BLaER1 treated with 17β-estradiol and CSF1 and Interleukin-3, amounts not matched to agents 10 nM and 100 nM (cell line): ENCODE measurements at regions not wholly inside any gene's neighbourhood (a gene's known extent, or its start where the extent isn't known, plus 50 kb on each side); places are given as distances from the start of the nearest gene placed in this dataset.

Experiments used
- H3K27ac ChIP-seq, 11 experiments: shearing (Covaris generic); formaldehyde crosslinking; 2 replicates each; pipeline ENCODE4 v1.8.1; 2022
- H3K27me3 ChIP-seq, 11 experiments: shearing (Covaris generic); formaldehyde crosslinking; 2 replicates each; pipeline ENCODE4 v1.8.1; 2022
- H3K36me3 ChIP-seq, 11 experiments: shearing (Covaris generic); formaldehyde crosslinking; 2 replicates each; pipeline ENCODE4 v1.8.1; 2022
- H3K4me1 ChIP-seq, 10 experiments: shearing (Covaris generic); formaldehyde crosslinking; 2 replicates each; pipeline ENCODE4 v1.8.1; 2022
- H3K4me2 ChIP-seq, 11 experiments: shearing (Covaris generic); formaldehyde crosslinking; 2 replicates each; pipeline ENCODE4 v1.8.1; 2022
- H3K4me3 ChIP-seq, 10 experiments: shearing (Covaris generic); formaldehyde crosslinking; 2 replicates each; pipeline ENCODE4 v1.8.1; 2022
- H3K9ac ChIP-seq, 11 experiments: shearing (Covaris generic); formaldehyde crosslinking; 2 replicates each; pipeline ENCODE4 v1.8.1; 2022
- H3K9me3 ChIP-seq, 11 experiments: shearing (Covaris generic); formaldehyde crosslinking; replicated peaks in 1 of 11; 2 replicates each; pipeline ENCODE4 v1.8.1; 2022
- H4K20me1 ChIP-seq, 11 experiments: shearing (Covaris generic); formaldehyde crosslinking; 2 replicates each; pipeline ENCODE4 v1.8.1; 2022
- Cebpa-rat ChIP-seq, 11 experiments: shearing (Covaris generic); IDR thresholded peaks; 2 replicates each; pipeline ENCODE4 v1.8.1; 2022

DNA sequence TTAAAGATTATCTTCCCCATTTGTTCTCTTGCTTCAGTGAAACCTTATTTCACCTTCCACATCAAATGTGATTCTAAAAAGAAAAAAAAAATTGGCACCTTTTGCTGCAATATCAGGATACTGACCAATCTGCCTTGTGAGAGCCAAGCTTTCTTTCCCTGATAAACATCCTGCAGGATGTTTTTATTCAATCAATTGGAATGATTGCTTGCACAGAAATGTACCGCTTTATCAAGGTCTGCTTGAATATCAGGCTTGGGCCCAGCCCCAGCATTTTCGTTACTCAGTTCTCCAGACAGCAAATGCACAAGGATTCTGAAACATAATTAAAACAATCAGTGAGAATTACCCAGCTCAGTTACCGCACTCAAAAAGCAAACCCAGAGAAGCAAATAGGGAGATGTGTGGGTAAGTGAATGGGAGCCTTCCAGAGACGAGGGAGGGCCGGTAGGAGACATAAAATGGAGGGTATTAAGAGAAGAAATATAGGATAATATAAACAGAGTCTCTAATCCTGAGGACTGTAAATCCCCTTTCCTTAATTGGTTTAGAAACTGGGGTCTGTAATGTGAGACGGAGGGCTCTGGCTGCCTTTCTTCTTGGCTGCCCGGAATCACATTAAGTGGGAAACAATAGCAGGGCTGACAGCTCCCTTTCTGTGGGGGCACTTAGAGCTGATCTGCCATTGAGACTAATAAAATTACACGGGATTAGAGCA lies 291.8 kb downstream of the ICOS start:
- no peak overlapping the region for H3K9ac ChIP-seq
- H3K36me3 ChIP-seq = no peaks in the 10 kb centered on the region
- no peaks in the 10 kb centered on the region; a peak in 1 of 22 replicates for H4K20me1 ChIP-seq
- TF ChIP-seq Cebpa-rat (IDR thresholded peaks at IDR 0.05) = no peak
- no peak overlapping the region for H3K27ac ChIP-seq
- H3K4me1 ChIP-seq = no peaks in the 10 kb centered on the region
- H3K27me3 ChIP-seq = no peaks in the 10 kb centered on the region
- no peak overlapping the region for H3K4me2 ChIP-seq
- peaks cover 0 to 4% (median 0%) of the 10 kb centered on the region in 11 experiments; a peak in 1 of 22 replicates for H3K9me3 ChIP-seq
- no peak overlapping the region for H3K4me3 ChIP-seq

- no peak overlapping the region for H3K27ac ChIP-seq
- peaks cover 0 to 7% (median 0%) of the 10 kb centered on the region in 11 experiments; a peak in 3 of 22 replicates for H3K9me3 ChIP-seq
- TF ChIP-seq Cebpa-rat (IDR thresholded peaks at IDR 0.05) = no peak
- no peak overlapping the region for H3K4me2 ChIP-seq
- no peaks in the 10 kb centered on the region for H4K20me1 ChIP-seq
- H3K36me3 ChIP-seq = no peaks in the 10 kb centered on the region
- no peak overlapping the region for H3K9ac ChIP-seq
- no peak overlapping the region for H3K4me3 ChIP-seq
- H3K27me3 ChIP-seq = no peaks in the 10 kb centered on the region
- no peaks in the 10 kb centered on the region for H3K4me1 ChIP-seq
These were observed 297.7 kb downstream of the ICOS start for GRCh38 chr2:204234248-204234647.

DNA sequence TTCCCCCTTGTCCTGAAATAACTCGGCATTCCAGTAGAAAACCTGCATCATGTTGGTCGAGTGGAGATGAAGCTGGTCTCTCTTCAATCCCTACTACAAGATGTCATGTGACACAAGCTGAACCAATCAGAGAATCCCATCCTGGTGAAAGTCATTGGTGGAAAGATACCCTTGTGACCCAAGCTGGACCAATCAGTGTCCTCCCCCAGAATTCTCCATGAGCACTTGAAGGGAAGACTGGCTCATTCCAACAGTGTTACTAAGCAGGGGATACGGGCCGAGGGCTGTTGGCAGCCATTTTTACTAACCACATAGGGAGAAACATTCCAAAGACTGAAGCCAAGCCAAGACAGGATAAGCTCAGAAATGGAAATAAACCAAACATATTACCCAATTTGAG lies 298.3 kb downstream of the ICOS start:
- H3K36me3 ChIP-seq = no peaks in the 10 kb centered on the region
- no peak overlapping the region for H3K9ac ChIP-seq
- H3K27ac ChIP-seq = no peak overlapping the region
- no peaks in the 10 kb centered on the region for H4K20me1 ChIP-seq
- no peak for TF ChIP-seq Cebpa-rat (IDR thresholded peaks at IDR 0.05)
- H3K4me2 ChIP-seq = no peak overlapping the region
- no peak overlapping the region for H3K4me3 ChIP-seq
- peaks cover 0 to 7% (median 0%) of the 10 kb centered on the region in 11 experiments; a peak in 3 of 22 replicates for H3K9me3 ChIP-seq
- no peaks in the 10 kb centered on the region for H3K4me1 ChIP-seq
- no peaks in the 10 kb centered on the region for H3K27me3 ChIP-seq

DNA sequence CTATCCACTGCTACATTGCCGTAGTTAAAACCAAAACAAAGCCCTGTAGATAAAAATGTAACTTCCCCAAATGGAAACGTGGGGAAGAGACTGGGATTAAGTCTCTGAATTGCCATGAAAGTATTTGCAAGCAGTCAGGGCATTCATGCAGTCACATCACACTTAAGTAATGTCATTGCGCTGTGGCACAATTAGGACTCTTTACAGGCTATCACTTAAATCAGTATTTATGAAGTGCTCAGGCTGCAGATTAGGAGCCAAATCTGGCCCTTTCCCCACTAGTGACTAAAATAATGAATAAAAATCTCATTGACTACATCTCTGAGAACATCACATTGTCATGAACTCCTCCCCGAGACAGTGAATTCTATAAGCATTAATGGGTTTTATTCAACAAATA lies 300.9 kb downstream of the ICOS start:
- Histone ChIP-seq H3K4me2 (no peak overlapping the region), H4K20me1 (no peaks in the 10 kb centered on the region), H3K9me3 (peaks cover 0 to 7% (median 0%) of the 10 kb centered on the region in 11 experiments; a peak in 3 of 22 replicates), H3K9ac (no peak overlapping the region), H3K4me3 (no peak overlapping the region), H3K27ac (no peak overlapping the region), H3K36me3 (no peaks in the 10 kb centered on the region), H3K27me3 (no peaks in the 10 kb centered on the region), H3K4me1 (no peaks in the 10 kb centered on the region)
- TF ChIP-seq Cebpa-rat (IDR thresholded peaks at IDR 0.05) = no peak

DNA sequence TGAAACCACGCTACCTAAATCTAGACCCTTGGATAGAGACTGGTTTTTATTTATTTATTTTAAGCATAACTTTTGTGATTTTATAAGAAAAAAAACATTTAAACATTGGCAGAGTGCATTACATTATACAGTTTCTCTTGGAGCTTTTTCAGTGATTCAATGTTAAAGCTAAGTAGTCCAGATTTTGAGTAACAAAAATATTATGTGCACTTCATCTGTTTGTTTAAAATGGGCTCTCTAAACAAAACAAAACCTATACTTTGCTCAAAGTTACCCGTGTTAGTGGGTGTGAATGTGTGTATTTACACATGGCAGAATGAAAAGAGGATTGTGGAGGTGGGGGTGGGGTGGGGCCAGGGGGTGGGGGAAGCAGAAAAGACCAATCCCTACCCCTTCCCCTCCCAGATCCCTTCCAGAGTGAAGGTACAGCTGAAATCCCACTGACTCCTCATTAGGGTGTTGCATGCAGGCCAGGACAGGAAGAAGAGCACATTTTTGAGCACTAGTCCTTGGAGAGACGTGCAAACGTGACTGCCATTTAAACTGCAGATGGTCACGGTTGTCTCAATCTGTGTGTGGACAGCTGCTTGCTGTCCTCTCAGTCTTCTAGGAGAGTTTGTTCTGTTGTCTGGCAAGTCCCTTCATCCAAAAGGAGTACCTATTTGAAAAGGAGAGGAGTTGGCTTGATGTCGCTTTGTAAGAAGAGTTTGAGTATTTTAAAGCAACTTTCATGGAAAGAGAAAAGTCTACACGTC lies 303.0 kb downstream of the ICOS start:
- Histone ChIP-seq H3K9me3 (peaks cover 0 to 6% (median 0%) of the 10 kb centered on the region in 11 experiments; a peak in 3 of 22 replicates), H3K27ac (no peak overlapping the region), H3K36me3 (no peaks in the 10 kb centered on the region), H4K20me1 (no peaks in the 10 kb centered on the region), H3K9ac (no peak overlapping the region), H3K4me1 (peaks cover 0 to 5% (median 0%) of the 10 kb centered on the region in 10 experiments; a peak in 2 of 20 replicates), H3K4me3 (no peak overlapping the region), H3K4me2 (no peak overlapping the region), H3K27me3 (no peaks in the 10 kb centered on the region)
- TF ChIP-seq Cebpa-rat (IDR thresholded peaks at IDR 0.05) = no peak

GRCh38 chr2:204240961-204241360 lies 304.3 kb upstream of the PARD3B start:
- no peak for TF ChIP-seq Cebpa-rat (IDR thresholded peaks at IDR 0.05)
- H3K4me1 ChIP-seq = peaks cover 0 to 5% (median 0%) of the 10 kb centered on the region in 10 experiments; a peak in 2 of 20 replicates
- no peak overlapping the region for H3K4me2 ChIP-seq
- no peaks in the 10 kb centered on the region for H3K9me3 ChIP-seq
- H3K27ac ChIP-seq = no peak overlapping the region
- no peaks in the 10 kb centered on the region for H3K27me3 ChIP-seq
- H3K36me3 ChIP-seq = no peaks in the 10 kb centered on the region
- no peak overlapping the region for H3K4me3 ChIP-seq
- no peak overlapping the region for H3K9ac ChIP-seq
- no peaks in the 10 kb centered on the region for H4K20me1 ChIP-seq

DNA sequence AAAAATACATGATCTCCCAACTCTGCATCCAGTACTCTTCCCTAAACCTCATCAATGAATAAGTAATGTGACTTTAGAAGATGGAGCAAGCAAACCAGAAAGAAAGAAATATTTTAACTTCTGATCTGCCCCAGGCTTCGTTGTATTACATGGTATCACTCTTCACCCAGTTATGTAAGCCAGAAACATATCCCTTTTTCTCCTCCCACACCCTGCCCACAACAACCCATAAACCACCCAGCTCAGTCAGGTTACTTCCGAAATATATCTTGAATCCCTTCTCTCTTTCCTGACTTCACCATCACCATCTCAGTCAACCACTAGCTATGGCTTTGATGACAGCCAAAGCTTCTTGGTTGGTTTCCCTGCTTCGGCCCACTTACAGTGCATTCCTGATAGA lies 295.8 kb upstream of the PARD3B start:
- Histone ChIP-seq H3K36me3 (no peaks in the 10 kb centered on the region), H3K4me3 (no peak overlapping the region), H4K20me1 (no peaks in the 10 kb centered on the region), H3K9ac (no peak overlapping the region), H3K4me2 (no peak overlapping the region), H3K9me3 (peaks cover 0 to 3% (median 0%) of the 10 kb centered on the region in 11 experiments; a peak in 1 of 22 replicates), H3K4me1 (0 out of 20 replicates have a peak, but pooled peaks cover 0 to 9% (median 0%) of the 10 kb centered on the region in 10 experiments), H3K27ac (no peak overlapping the region), H3K27me3 (no peaks in the 10 kb centered on the region)
- no peak for TF ChIP-seq Cebpa-rat (IDR thresholded peaks at IDR 0.05)

- H3K27me3 ChIP-seq = no peaks in the 10 kb centered on the region
- no peaks in the 10 kb centered on the region for H4K20me1 ChIP-seq
- H3K4me2 ChIP-seq = 0 out of 22 replicates have a peak overlapping the region, but pooled peaks of 1 of the 11 experiments have one; percentile 0
- no peak overlapping the region for H3K9ac ChIP-seq
- H3K36me3 ChIP-seq = no peaks in the 10 kb centered on the region
- no peak overlapping the region for H3K4me3 ChIP-seq
- H3K9me3 ChIP-seq = peaks cover 0 to 3% (median 0%) of the 10 kb centered on the region in 11 experiments; a peak in 1 of 22 replicates
- H3K27ac ChIP-seq = no peak overlapping the region
- TF ChIP-seq Cebpa-rat (IDR thresholded peaks at IDR 0.05) = no peak
- H3K4me1 ChIP-seq = peaks cover 8 to 19% (median 11%) of the 10 kb centered on the region in 10 experiments
These were observed 294.6 kb upstream of the PARD3B start for GRCh38 chr2:204250692-204251091.

DNA sequence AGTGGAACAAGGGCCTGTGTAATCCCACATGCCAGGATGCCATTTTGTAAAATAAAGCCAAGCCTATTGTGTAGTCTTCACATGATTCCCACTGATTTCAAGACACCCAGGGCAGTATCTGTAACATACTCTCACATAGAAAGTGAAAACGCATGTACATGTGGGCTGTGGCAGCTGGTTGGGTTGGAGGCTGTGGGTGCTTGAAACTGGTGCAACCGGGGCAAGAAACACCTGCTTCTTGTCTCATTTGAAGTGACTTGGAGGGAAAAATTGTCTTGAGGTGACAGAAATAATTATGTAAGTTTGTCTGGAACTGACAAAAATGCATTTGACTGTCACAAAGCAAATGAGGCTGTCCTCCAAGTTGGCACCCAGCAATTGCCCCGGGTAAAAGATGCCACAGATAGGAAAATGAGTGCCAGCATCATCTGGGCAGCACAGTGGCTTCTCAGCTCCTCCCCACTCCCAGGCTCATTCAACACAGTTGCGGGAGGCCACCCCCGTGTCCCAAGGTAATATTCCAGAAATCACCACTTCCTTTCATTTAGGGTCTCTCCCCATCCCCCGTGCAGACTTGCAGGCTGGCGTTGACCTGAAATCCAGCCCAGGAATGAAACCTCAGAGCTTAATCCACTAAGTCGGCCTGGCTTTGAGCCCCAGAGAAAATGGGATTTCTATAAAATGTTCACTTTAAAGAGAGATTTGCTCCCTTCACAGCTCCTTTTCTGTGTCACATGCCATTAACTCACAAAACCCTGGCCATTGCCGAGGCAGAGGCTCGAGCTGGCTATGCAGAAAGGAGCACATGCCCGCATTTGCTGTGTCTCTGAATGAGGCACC lies 293.9 kb upstream of the PARD3B start:
- Histone ChIP-seq H3K4me2 (no peak overlapping the region), H3K9me3 (peaks cover 0 to 3% (median 0%) of the 10 kb centered on the region in 11 experiments; a peak in 1 of 22 replicates), H3K36me3 (no peaks in the 10 kb centered on the region), H3K4me3 (no peak overlapping the region), H4K20me1 (no peaks in the 10 kb centered on the region), H3K4me1 (peaks cover 15 to 26% (median 18%) of the 10 kb centered on the region in 10 experiments), H3K27ac (no peak overlapping the region), H3K9ac (no peak overlapping the region), H3K27me3 (no peaks in the 10 kb centered on the region)
- TF ChIP-seq Cebpa-rat (IDR thresholded peaks at IDR 0.05) = no peak
